ENCODE measurements at regions not wholly inside any gene's neighbourhood (a gene's known extent, or its start where the extent isn't known, plus 50 kb on each side); places are given as distances from the start of the nearest gene placed in this dataset.

- H2AFZ ChIP-seq: no peak overlapping the region
- peaks cover 22% of the 10 kb centered on the region for H3K4me1 Mint-ChIP-seq
These were observed 1198.8 kb upstream of the SPRY2 start for GRCh38 chr13:81539643-81540150.

GRCh38 chr13:81498969-81499368 is 1158.0 kb upstream of the SPRY2 start:
- no peak overlapping the region for H3K4me3 Mint-ChIP-seq
- DNase-seq (ENCODE audit: low spot score) (no peak), ATAC-seq (no peak)
- H3K27ac Mint-ChIP-seq: no peak overlapping the region
- Histone ChIP-seq H3K36me3 (ENCODE audit: insufficient read depth) (no peaks in the 10 kb centered on the region), H3K4me1 (ENCODE audit: insufficient read depth) (no peaks in the 10 kb centered on the region), H3K27ac (ENCODE audit: low read depth) (no peak overlapping the region), H3K9me2 (ENCODE audit: insufficient read depth) (peaks cover 4% of the 10 kb centered on the region; the same call in 1 of the 2 replicates), H3K4me2 (no peak overlapping the region), H3K4me3 (no peak overlapping the region), H2AFZ (no peak overlapping the region), H4K20me1 (replicated peaks; ENCODE audit: insufficient read depth) (no peaks in the 10 kb centered on the region), H3F3A (replicated peaks; ENCODE audit: low read depth) (no peaks in the 10 kb centered on the region), H3K27me3 (ENCODE audit: insufficient read depth) (no peaks in the 10 kb centered on the region), H3K79me2 (replicated peaks; ENCODE audit: insufficient read depth) (no peaks in the 10 kb centered on the region)
- no peaks in the 10 kb centered on the region for H3K4me1 Mint-ChIP-seq
- no peaks in the 10 kb centered on the region for H3K27me3 Mint-ChIP-seq (ENCODE audit: insufficient read depth, low read depth, poor library complexity)
- H3K9me3 Mint-ChIP-seq: peaks cover 4% of the 10 kb centered on the region
- H3K36me3 Mint-ChIP-seq (ENCODE audit: low read depth): no peaks in the 10 kb centered on the region
- TF ChIP-seq ETS1 (IDR thresholded peaks at IDR 0.05): no peak

More at GRCh38 chr13:81539643-81540150, 1198.8 kb upstream of the SPRY2 start:
- no peak overlapping the region for H3K4me3 ChIP-seq
- H3K36me3 ChIP-seq (ENCODE audit: insufficient read depth): no peaks in the 10 kb centered on the region
- Mint-ChIP-seq H3K27ac (no peak overlapping the region), H3K27me3 (ENCODE audit: insufficient read depth, low read depth, poor library complexity) (no peaks in the 10 kb centered on the region), H3K9me3 (no peaks in the 10 kb centered on the region; the same call in 1 of the 3 replicates), H3K4me3 (no peak overlapping the region), H3K36me3 (ENCODE audit: low read depth) (peaks cover 6% of the 10 kb centered on the region; the same call in 1 of the 3 replicates)
- no peaks in the 10 kb centered on the region for H3K79me2 ChIP-seq (replicated peaks; ENCODE audit: insufficient read depth)
- DNase-seq (ENCODE audit: low spot score) (peak; percentile 5), ATAC-seq (no peak)
- no peaks in the 10 kb centered on the region for H3K9me2 ChIP-seq (ENCODE audit: insufficient read depth)
- no peaks in the 10 kb centered on the region for H4K20me1 ChIP-seq (replicated peaks; ENCODE audit: insufficient read depth)
- H3K4me1 ChIP-seq (ENCODE audit: insufficient read depth): peaks cover 14% of the 10 kb centered on the region
- TF ChIP-seq EZH2 (IDR thresholded peaks at IDR 0.05; ENCODE audit: low read depth, unreplicated experiment): no peak
- TF ChIP-seq ZNF114 (CRISPR knock-in tag; IDR thresholded peaks at IDR 0.05): no peak
- no peak for TF ChIP-seq STAT1 (IDR thresholded peaks at IDR 0.05; ENCODE audit: unreplicated experiment)
- TF ChIP-seq NANOG (IDR thresholded peaks at IDR 0.05; ENCODE audit: borderline replicate concordance): no peak
- no peak for TF ChIP-seq EZH2phosphoT487 (IDR thresholded peaks at IDR 0.05; ENCODE audit: unreplicated experiment)
- no peak for TF ChIP-seq ZNF331 (CRISPR knock-in tag; IDR thresholded peaks at IDR 0.05; ENCODE audit: low read depth)
- TF ChIP-seq REST (IDR thresholded peaks at IDR 0.05; ENCODE audit: unreplicated experiment): no peak
- no peak for TF ChIP-seq POLR2AphosphoS5 (IDR thresholded peaks at IDR 0.05; ENCODE audit: low read depth)
- TF ChIP-seq ETS1 (IDR thresholded peaks at IDR 0.05): no peak
- H3K27ac ChIP-seq (ENCODE audit: low read depth): no peak overlapping the region
- H3F3A ChIP-seq (replicated peaks; ENCODE audit: low read depth): no peaks in the 10 kb centered on the region
- no peaks in the 10 kb centered on the region for H3K27me3 ChIP-seq (ENCODE audit: insufficient read depth)
- H3K4me2 ChIP-seq: no peak overlapping the region
